NOMO-1 (cell line): ENCODE measurements at regions not wholly inside any gene's neighbourhood (a gene's known extent, or its start where the extent isn't known, plus 50 kb on each side); places are given as distances from the start of the nearest gene placed in this dataset.

ENCODE experiments used
- DNase-seq, 2 experiments: peaks; one replicate each; lab custom pipeline; 2025; ENCODE audit not compliant: unreplicated experiment in 2 of 2; lab: John Stamatoyannopoulos, UW

DNA sequence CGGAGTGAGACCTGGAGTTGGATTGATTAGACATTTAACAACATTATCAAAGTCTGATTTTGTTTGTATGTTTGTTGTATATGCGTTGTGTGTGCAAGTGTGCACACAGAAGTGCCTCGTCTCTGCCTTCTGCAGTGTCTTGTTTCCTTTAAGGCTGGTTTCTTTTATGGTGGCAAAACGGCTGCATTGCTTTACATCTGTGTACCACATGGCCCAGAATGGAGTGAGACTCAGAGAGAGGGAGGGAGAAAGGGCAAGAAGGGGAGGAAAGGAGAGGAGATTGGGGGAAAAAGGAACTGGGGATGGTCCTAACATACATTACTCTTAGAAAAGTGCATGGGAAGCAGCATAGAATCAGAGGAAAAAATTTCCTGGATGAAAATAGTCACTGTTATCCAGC, 99.7 kb upstream of the WLS start:
- DNase-seq = no peak

DNA sequence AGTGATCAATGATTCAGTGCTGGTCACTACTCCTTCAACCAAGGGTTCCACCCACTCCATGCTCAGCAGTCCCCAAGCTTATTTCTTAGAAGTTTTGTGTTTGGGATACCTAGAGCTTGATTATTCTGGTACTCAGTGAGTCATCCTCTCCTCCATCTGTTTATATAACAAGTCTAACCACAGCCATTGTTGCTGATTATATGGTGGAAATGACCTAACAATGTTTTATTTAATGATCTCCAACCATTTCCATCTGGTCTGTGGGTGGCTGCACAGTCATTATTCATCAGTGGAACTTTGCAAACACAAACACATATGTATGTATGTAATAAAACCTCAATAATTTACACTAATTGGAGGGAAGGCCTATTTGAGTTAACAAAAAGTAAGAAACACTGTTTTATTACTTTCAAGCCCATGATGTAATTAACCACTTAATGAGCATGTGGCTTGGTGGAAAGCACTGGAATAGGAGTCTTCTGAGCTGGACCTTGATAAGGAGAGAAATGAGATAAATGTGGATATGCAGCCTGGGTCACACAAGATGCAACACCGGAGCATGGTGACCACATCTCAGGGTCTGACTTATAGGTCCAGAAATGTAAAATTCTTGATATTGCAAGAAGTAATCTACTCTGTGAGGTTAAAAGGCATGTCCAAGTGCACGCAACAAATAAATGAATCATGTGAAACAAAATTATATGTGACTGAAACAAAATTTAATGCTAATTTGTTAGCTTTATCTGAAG, 99.0 kb upstream of the WLS start:
- DNase-seq = no peak

DNA sequence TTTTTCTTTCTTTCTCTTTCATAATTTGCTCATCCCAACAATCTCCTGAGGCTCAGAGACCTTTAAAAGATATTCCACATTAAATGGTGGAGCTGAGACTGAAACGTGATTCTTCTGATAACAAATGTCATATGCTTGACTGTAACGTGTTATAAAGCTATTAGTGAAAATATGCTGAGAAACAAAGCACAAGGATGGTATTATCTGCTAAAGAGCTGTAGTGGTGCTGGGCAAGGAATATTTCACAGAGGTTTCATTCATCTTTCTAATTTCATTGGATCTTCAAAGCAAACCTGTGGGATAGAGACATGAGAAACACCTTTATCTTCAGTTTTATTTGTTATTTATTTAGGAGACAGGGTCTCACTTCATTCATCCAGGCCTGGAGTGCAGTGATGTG, 98.1 kb upstream of the WLS start:
- no peak for DNase-seq

DNA sequence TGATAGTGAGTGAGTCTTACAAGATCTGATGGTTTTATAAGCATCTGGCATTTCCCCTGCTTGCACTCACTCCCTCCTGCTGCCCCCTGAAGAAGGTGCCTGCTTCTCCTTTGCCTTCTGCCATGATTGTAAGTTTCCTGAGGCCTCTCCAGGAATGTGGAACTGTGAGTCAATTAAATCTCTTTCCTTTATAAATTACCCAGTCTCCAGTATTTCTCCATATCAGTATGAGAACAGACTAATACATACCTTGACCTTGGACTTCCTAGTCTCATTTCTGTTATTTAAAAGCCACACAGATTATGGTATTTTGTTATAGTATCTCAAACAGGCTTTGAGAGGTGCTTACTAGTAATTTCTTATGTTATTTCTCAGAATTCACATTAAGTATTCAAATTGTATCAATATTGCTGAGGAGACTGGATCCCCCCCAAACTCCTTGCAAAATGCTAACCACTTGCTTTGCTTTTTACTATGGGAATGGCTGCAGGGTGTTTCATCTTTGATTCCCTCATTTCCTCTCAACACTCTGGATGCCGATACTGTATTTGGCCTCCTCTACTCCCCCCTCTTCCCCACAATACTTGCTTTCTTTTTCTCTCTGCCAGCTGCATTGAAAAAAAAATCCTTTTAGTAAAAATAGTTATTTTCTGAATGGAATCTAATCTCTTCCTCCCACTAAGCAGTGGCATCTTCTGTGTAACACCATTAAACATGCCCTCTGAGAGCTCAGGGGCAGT, 96.9 kb upstream of the WLS start:
- no peak for DNase-seq

DNA sequence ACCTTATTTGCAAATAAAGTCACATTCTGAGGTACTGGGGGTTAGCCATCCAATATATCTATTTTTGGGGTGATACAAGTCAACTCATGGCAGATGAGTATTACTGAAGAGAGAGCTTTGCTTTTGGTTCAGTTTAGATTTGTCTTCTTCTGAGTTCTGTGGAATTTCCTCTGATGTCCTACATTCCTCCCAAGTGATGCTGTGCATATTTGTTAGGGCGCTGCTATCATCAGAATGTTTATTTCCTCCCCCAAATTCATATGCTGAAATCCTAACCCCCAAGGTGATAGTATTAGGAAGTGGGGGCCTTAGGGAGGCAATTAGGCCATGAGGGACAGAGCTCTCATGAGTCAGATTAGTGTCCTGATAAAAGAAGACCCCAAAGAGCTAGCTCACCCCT, 96.2 kb upstream of the WLS start:
- DNase-seq = no peak

DNA sequence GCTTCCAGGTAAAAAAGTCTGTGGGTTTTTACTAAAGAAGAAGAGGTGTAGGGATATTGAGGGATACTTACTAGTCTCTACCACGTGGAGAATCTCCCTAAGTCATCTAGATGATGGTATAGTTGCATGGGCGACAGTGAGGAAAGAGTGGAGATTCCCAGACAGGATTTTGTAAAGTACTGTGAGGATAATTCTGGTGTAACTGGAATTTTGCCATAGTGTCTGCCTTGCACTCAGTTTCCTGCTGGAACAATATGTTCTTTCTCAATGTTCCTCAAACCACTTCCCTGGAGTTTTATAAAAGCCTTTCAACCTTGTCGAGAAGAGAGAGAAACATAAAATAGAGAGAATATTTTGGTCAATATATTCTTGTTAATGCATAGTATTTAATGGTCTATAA, 95.1 kb upstream of the WLS start:
- no peak for DNase-seq

DNA sequence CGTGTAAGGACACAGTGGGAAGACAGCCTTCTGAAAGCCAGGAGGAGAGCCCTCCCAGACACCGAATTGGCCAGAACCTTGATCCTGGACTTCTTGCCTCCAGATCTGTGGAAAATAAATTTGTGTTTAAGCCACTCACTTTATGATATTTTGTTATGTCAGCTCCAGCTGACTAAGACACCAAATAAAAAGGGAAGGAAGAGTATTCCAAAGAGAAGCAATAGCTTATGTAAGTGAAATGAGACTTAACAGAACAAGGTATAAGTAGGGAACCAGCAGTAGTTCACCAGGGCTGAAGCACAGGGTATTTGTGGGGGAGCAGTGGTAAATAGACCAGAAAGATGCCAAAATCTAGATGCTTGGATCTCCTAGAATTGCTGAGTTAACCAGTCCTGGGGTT, 94.2 kb upstream of the WLS start:
- no peak for DNase-seq

DNA sequence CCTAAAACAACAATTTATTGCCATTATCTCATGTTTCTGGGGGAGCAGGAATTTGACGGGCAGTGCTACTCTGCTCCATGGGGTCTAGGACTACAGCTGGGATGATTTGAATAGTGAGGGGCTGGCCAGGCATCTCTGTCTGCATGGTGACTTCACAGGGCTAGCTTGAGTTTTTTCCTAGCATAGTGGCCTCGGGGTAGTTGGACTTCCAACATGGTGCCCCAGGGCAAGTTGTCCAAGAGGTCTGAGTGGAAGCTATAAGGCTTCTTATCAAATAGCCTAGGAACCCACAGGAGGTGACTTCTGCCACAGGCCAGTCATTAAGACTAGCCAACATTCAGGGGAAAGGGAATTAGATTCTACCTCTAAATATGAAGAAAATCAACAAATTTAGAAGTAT, 92.0 kb upstream of the WLS start:
- DNase-seq = no peak

DNA sequence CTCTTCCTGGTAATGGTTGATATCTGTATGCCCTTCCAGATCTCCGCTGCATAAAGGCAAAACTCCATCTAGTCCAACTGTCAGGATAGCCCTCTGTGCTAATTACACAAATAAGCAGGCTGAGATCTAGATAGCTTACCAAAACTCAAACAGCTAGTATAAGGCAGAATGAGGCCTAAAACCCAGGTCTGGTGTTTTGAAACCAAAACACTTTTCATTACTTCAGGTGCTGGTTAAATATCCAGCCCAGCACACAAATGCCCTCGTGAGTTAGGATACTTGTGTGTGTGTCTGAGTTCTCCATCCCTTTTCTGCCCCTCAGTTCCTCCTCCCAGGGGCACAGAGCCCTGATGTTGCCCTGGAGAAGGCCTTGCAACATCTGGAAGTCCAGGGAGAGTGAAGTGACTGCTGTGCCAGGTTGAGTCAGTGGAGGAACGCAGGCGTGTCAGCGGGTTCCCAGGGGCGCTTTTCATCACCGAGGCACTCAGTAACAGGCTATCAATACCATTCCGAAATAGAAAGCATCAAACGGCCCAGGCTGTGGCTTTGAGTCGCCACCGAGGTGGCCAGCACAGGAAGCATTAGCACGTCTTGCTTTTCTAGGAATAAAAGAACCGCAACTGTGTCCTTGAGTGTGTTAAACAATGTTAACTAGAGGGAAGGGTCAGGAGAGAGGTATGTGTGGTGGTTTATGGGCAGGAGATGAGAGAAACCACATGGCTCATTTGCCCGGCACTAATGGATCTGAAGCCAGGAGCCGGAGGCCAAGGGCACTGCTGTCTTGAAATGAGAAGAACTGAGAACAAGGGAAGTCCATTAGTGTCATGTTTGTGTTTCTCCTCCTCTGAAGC, 90.7 kb upstream of the WLS start:
- no peak for DNase-seq

DNA sequence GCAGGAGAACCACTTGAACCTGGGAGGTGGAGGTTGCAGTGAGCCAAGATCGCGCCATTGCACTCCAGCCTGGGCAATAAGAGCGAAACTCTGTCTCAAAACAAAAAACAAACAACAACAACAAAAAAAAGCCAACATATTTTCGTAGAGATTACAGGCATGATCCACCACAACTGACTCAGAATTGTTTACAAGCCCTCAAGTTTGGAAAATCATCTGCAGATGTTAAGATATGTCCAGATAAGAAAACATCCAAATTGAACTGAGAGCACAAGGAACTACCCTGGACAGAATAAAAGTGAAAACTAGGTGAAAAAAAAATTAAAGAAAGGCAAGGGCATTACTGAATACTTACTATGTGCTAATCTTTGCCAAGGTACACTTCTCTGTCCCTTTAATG, 89.8 kb upstream of the WLS start:
- DNase-seq = no peak

DNA sequence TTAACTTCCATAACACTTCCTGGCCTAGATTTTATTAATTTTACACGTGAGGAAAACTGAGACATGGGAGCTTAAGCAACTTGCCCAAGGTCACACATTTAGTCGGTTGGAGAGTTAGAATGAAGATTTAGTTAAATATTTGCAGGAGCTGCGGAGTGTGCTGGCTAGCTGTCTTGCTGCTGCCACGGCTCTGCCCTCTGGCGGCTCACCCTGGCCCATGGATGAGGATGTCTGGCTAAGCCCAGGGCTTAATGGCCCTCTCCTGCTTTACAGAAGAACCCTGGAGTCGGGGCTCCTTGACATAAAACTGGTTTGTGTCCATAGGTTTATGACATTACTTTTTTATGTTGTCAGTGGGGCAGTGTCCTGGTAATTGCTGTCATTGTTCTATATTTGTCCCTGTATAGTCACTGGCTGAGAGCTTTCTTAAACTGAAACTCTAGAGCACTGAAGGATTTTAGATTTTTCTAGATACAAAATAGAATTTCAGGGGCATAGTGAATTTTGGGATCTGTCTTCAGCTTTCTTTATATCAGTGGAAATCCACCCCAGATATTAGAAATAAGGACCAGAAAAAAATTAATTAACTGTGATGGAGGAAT, 88.9 kb upstream of the WLS start:
- DNase-seq = no peak

DNA sequence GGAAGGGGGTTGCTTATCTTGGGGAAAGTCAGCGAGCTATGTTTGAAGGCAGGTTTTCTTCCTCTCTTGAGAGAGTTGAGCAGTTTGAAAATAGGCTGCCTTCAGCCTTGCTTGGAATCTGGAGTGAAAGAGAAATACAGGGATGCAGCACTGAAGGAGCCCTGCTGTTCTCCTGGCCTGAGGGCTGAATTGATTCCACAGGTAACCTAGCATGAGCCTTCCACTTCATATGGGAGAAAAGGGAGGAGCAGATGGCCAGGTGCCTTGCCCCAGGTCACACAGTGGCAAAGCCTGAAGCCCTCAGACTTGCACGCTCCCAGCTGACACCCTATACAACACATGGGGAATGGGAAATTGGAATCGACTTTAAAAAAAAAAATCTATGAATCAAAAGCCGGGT, 88.0 kb upstream of the WLS start:
- no peak for DNase-seq

DNA sequence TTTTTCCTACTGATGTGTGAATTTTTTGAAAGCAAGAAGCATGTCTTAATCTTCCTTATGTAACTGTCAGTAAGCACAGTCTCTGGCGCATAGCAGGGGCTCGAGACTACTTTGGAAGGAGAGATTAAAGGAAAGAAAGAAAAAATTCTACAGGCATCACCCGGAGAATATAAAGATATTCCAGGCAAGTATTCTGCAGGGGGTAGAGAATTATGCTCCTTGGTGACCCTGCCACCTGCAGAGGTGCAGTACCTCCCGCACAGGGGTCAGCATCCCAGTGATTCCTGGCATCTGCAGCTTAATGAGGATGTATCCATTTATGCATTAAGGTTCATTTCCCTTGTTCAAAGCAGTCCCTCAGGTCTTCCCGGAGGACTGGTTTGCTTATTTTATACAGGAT, 87.6 kb upstream of the WLS start:
- no peak for DNase-seq

DNA sequence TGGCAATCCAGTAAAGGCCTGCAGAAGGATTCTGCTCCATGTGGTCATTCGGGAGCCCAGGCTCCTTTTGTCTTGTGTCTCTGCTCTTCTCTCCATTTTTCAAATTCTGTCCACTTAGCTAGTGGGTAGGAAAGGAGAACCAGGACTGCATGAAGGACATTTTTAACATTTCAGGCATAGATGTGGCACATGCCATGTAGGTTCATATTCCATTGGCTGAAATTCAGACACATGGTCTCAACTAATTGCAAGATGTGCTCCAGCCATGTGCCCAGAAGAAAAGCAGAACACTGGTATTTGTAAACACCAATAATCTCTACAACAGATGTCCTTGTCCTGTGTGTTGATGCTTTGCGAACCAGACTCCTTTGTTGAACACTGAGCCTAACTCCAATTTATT, 85.2 kb upstream of the WLS start:
- no peak for DNase-seq

DNA sequence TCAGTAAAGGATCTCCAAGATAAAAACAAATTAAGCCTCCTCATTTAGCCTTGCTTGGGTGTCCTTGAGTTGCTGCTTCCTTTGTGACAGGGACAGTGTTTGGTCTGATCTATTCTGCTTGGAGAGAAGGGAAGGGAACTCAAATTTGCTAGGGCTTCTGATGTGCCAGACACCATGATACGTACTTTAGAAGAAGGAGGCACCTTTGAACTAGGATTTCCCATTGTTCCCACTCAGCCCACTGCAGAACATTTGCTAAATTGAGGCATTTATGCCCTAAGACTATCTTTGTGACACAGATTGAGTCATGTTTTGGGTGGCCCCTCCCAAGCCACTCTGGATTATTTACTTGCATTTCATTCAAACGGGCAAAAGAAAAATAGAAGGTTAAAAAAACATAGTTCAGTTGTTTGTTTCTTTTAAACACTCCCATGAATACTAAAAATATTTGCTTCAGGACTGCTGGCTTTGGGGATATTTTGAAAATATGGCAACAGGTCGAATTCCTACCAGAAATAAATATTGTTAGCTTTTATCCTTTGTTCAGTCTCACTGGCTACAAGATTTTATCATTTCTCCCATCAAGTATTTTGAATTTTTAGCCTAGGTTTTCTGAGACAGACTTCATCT, 81.9 kb upstream of the WLS start:
- DNase-seq = no peak

DNA sequence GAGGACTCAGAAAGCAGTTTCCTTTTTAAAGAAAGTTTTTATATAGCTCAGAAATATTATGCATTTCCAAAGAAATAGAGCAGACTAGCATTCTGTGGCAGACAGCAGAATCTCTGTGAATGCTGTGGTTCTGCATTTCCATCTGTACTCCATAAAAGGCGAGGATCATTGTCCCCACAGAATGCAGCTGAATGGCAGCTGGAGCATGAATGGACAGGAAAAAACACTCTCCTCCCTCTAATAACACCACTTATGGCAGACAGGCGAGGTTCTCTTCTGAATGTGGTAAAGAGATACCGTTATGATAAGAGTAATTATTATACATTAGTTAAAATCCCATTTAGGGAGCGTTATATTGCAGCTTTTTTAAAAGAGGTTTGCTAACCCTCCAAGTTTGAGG, 81.4 kb upstream of the WLS start:
- no peak for DNase-seq

DNA sequence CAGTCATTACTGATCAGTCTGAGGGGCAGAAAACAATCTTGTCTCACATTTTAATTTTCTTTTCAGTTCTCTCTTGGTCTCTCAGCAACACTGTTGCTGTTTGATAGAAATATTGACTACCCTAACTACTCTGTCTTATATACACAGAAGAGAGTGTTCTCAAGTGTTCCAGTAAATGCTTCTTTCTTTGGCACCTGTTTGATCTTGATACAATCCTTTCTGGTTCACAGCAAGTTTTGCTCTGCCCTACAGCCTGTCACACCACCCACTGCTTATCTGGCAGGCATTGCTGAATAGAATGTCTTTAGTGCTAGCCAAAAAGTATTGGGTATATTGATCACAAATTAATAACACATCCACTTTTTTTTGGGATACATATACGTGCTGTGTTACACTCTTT, 75.7 kb upstream of the WLS start:
- no peak for DNase-seq

DNA sequence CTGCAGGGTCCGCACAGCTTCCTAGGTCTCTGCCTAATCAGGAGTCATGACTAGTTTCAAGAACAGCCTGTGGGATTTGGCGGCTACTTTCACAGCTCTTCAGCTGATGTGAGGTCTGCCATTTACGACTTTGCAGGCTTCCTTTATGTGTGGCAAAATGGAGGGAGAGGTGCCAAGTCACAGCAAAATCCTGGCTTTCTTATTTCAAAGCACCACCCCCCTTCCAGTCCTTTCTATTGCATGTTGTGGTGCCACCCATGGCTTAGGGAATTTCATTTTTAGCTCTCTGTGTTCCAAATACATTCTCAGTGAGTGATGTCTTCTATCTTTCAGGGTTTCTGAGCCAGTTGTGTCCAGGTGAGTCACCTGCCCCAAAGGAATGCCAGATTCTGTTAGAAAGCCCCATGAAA, 75.1 kb upstream of the WLS start:
- no peak for DNase-seq

DNA sequence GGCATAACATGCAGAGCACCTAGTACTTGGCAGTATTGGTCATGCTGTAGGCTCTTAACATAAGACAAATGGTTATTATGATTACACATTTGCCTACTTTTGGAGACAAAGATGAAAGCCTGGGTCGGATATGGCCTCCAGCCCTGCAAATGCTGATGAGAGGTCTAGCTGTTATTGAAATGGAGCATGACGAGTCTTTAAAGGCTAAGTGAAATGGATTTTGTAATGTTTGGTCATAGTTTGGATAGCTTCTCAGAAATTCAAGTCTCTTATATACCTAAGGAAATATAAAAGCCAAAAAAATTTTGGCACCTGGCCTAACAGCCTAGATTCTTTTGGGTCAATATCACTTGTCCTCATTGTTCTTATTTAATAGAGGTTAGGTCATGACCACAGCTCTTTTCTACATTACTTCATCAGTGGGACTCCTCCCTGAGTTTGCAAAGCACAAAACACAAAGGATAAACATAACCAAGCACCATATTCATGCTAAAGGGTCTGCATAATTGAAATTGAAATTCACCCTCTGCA, 69.2 kb upstream of the WLS start:
- DNase-seq = no peak

DNA sequence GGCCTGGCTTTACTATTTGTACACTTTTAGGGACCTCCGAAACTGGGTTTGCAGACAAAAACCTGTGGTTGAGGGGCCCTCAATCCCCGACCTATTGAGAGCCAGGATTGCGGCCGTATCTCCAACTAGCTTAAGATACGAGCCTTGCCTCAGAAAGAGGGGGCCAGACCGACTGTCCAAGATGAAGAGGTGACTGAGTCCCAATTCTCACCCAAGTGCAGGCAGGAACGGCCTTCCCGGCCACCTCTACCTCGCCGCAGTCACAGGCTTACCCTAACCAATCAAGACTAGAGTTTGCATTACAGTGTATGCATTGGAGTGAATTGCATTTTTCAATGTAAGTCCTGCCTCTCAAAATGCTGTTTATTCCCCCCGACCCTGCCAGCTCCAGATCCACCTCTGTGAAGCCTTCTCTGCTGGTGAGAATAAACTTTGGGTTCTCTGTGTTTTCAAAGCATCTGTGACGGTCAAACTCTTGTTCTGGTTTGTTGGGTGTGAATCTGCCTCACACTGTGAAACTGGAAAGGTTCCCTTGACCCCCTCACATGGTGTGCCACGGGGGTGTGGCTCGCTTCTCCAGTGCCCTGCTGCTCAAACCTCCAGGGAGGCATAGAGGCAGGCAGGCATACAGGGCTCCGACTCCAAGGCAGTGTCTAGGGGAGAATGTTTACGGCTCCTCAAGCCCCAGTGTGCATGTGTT, 62.2 kb upstream of the WLS start:
- DNase-seq = no peak
